DMS 273 (cell line): ENCODE measurements at regions not wholly inside any gene's neighbourhood (a gene's known extent, or its start where the extent isn't known, plus 50 kb on each side); places are given as distances from the start of the nearest gene placed in this dataset.

Source experiments
- DNase-seq: peaks from one replicate; lab custom pipeline; 2025; ENCODE audit not compliant: unreplicated experiment; lab: John Stamatoyannopoulos, UW

DNA sequence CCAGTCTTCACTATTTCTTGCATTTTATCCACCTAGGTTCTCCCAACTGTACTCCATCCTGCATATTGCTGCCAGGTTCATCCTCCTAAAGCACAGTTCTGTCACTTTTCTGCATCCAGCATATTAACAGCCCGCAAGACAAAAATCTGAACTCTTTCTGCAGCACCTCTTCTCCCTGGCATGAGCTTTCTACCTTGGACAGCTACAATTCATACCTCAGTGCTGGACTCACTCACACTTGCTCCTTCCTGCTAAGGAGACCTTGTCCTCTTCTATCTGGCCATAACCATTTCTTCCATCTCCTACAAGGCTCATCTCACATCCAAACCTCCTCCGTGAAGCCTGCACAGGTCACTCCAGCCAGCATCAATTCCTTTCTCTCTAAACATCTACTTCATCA lies 170.1 kb upstream of the GRIP1 start:
- DNase-seq: no peak

DNA sequence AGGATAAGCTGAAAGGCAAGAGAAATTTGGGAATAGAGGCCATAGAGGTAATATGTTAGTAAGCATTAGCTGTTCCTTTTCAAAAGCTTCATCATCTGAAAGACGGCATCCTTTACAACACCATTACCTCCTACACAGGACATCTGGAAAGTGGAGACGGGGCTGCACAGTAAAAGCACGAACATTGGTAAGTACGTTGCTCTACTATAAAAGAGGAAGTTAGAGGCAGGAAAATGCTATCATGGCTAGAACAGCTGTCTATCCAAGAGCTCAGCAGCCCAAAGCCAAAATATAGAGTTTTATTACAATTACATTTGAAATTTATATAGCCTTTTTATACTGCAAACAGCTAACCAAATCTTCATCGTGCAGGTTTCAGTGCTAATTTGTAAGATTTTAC lies 172.3 kb upstream of the GRIP1 start:
- DNase-seq: no peak

DNA sequence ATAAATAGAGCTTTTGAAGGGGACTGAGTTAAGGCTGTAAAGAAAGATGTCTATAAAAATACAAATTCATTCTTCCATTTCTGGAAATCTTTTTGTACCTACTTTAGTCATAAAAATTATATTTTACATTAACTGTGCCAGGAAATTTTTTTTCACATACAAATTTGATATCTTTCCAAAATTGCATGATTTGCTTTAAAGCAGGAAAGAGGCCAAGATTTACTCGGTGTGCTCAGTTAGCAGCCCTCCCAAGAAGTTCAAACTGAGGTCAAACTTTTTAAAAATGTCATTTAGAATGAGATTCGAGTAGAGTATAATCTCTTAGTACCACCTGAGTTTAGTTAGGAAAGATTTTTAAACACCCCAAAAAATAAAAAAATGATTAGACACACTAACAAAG lies 173.2 kb upstream of the GRIP1 start:
- DNase-seq: no peak

DNA sequence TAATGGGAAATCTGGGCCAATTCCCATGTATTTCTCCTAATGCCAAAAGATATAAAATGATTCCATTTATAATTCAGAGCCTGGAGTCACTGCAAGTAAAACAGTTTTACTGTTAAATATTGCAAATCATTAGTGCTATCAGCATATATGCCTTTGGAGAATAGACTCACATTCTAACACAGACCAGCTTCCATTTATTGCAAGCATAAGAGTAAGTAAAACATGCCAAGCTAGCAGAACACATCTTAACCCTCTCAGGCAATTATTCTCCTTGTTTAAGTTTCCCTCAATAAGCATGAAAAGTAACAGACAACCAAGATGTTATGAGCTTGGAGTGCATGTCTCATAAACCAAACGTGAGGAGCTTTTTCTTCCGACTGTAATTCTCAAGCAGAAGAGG lies 173.9 kb upstream of the GRIP1 start:
- no peak for DNase-seq

DNA sequence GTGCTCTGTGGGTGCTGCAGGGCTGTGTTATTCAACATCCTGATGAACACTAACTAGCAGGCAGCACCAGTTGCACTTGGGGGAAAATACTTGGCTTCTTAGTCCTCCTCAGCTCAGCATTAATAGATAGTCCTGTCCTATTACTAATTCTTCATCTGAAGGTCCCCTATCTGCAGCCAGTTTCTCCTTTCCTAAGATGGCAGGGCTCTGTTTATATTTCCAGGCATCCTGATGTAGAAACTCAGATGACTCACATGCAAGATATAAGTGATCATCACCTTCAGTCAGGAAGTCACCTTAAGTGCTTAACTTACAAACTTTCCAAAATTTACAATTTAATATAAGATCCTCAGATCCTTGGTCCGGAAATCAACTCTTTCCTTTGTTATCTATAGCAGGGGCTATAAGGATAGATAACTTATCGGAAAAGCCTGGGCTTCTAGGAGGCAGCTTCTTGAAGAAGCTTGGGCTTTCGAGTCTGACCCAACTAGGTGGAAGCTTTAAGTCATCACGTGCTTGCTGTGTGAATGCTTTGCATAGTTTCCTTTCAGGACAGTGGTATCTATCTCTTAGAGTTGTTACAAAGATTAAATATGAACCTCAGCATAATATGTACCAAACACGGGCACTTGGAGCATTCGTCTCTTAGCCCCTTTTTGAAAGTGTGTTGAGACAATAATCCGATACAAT lies 181.0 kb upstream of the GRIP1 start:
- no peak for DNase-seq

DNA sequence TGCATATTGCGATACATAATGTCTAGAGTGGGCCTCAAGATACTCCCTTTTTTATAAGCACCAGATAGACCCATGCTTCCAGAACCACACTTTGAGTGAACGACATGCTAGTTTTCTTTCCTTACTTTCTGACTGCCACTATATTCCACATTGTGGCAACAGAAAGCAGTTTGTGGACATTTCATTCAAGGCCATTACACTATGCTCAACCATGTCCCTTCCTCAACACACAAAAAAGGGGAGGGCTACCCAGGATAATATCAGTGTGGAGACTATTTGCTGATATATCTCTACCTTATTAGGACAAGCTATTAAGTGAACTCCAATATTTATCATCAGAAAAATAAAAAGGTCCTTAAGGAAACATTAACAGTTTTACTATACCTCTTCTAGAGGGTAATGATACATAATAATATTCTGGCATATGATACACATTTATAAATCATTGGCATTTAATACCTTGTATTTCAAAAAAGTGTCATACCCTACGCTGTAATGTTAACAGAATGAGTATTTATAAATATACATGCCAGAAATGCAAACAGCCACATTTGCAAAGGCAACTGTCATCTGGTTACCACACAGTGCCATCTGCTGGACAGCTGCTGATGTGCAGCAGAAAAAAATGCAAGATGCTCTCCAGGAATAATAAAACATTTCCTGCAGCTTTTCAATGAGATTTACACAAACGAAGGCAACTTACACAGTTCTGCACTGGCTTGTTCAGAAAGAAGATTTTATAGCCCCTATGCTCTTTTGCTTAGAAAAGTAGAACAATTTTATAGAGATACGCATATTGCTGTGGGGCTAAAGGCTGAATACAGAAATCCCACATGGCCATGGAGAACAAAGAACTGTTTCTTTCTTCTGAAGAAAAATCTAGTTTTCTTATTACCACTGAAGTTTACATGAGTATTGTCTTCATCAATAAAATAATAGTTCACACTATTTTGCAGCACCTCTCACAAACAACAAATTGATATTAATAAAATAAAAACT lies 182.2 kb upstream of the GRIP1 start:
- peak; percentile 71 for DNase-seq

DNA sequence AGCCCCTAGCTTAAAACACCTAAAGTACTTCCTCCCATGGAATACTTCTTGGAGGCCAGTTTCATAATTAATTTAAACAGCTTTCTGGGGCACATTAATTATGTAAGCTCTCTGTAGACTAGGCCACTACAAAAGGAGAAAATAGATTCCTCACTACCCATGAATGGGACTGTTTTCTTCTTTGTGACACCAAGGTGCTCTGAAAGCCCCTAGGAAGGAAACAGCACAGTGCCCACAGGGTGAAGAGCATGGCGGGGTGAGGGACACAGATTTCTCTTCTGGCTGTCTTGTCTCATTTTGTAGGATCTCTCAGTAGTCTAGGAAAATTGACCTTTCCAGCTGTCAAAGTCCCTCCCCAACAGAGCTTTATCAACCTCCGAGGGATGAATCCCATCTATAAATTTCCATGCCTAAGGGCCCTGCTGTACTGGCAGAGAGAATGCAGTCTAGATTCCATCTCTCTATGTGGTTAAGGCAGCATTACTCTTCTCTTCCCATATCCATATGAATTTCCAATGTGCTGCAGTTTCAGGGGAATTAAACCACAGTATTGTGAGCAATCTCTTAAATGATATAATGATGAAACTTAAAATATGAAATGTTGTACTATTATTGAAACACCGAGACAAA lies 183.6 kb upstream of the GRIP1 start:
- DNase-seq: no peak

DNA sequence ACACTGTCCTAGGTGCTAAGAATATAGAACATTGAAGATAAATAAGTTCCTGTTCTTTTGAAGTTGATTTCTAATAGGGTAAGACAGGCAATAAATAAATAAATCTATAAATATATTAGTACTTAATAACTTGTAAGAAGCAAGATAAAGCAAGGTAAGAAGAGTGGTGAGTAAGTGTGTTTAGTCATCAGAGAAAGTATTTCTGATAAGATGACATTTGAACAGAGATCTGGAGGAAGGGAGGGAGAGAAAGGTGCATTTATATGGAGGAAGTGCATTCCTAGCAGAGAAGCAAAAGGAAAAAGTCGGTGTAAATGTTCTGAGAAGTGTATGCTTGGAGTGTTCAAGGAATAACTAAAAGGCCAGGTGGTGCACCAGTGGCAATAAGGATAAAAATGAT lies 184.4 kb upstream of the GRIP1 start:
- DNase-seq: no peak

DNA sequence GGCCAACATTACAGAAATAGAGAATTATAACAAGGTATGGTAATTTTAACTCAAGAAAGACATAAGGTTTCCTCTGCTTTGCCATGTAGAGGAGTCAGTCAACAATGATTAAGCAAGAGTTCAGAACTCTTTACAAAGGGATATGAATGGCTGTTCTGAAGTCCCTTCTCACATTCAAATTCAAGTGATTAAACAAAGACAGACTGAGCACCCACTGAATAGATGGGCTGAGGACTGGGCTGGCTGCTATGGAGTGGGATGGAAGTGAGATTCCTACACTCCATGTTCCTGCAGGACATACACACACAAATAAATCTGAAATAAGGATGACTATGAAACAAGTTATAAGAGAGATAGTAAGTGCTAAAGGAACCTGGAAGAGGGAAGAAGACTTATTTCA lies 199.0 kb upstream of the GRIP1 start:
- no peak for DNase-seq

DNA sequence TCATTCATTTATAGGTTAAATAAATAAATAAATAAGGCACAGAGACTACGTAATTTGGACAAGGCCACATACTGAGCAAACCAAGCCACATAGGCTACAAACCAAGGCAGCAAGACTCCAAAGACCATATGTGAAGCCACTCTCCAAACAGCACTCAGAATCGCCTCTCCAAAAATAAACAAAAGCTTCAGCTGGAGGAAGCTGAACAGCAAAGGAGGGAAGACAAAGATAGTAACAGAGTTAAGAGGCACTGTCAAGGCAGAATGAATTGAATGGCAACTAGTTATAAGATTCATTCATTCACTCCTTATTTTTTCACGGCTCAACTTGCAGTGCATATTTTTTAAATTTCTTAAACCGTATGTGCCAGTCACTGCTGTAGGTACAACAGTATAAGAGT lies 200.5 kb upstream of the GRIP1 start:
- DNase-seq: peak; percentile 19

DNA sequence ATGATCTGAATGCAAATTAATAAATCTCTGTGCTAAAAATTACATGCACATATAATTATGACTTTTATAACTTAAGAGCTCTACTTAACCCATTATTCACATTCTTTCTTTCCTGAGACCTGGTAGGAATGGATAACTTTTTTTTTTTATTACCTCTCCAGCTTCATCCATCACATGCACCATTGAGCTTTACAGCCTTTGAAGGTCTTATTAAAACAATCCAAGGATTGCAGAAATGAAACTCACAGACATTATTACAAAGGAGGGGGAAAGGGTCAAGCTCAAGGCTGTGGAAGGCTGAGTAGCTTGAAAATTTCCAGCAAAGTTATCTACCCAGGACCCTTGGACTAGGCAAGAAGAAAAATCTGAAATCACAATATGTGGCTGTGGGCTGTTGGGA lies 202.5 kb upstream of the GRIP1 start:
- no peak for DNase-seq

DNA sequence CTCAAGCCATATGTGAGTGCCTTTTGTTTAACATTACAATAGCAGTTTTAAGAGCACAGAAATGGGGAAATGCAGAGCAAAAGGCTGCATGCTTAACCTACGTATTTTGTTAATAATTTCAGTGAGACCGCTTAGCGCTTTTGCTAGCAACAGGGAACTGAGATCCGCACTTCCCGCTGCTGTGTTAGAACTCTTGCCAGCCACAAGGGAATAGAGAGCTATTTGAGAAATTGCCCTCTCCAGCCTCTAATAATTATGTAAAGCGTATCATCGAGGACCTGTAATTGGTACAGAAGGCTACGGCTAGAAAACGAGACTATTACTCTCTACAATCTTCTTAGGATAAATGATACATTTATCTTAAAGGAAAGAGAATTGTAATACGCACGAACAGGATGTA lies 205.2 kb upstream of the GRIP1 start:
- no peak for DNase-seq

DNA sequence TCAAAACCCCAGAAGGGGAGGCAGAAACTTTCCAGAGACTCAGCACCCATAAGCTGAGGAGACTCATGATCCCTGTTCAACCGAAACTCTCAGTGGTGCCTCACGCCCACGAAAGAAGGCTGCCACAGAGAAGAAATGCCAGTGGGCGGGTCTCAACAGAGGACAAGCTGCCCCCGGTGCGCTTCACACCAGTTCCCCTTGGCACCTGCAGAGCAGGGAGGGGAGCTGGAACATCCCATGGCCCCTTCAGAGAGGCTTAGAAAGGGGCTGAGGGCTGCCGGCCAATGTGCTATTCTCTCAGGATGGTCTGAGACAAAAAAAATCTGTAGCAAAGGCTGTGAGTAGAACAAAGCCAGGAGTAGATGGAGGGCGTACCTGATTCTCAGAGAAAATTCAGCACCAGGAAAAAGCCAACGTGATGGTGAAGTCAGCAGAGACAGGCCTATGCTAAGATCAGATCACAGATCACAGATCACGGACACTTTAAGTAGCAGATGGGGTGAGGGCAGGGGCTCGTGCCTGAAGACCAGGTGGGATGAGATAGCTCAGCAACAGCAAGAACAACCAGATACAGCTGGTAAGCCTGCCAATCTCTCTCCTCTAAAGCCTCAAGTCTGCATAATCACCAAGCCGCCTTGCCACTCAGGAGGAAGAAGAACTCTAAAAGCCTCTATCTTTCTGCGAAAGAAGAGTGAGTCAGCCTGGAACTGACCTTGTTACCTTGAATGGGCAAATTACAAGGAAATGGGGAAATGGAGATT lies 206.4 kb upstream of the GRIP1 start:
- peak; percentile 14 for DNase-seq

DNA sequence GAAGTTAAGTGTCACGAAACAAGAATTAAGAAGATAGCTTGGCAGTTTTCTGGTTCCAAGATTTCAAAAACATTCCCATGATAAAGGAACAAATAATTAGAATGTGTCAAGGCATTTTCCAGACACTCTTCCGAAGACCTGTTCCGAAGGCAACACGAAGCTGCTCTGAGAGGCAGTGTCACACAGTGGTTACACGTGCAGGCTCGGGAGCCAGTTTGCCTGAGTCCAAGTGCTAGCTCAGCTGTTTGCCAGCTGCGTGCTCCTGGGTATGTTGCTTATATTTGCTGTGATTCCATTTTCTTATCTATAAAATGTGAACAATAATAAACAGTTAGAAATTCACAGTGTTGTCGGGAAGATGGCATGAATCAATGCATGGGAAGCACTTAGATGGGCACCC lies 217.9 kb upstream of the GRIP1 start:
- no peak for DNase-seq

DNA sequence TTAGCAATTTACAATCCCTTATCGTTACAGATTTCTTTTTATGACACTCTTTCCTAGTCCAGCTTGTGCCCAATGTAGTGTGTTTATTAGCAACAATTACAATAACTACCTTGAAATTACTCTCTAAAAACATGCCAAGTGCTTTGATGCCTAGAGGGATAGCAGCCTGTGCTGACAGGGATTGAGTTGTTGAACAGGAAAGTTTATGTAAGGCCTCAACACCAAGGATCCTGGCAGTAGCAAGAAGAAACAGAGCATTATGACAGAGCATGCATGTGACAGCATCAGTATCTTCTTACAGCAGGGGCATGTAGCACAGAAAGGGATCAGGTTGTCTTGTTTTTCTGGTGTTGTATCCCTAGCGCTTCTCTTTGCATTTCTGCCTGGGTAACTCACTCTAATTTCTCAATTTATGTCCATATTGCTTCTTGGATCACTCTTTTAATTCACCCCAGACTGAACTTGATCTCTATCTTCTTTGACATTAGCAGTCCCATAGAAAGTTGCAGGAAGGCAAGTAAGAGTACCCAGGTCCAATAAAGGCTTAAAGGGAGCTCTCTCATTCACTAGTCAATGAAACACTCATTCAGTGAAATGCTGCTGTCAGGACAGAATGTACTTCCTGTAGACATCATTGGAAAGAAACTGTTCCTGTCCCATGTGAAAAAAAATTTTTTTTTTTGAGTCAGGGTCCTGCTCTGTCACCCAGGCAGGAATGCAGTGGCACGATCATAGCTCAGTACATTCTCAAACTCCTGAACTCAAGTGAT lies 220.0 kb upstream of the GRIP1 start:
- peak; percentile 1 for DNase-seq

DNA sequence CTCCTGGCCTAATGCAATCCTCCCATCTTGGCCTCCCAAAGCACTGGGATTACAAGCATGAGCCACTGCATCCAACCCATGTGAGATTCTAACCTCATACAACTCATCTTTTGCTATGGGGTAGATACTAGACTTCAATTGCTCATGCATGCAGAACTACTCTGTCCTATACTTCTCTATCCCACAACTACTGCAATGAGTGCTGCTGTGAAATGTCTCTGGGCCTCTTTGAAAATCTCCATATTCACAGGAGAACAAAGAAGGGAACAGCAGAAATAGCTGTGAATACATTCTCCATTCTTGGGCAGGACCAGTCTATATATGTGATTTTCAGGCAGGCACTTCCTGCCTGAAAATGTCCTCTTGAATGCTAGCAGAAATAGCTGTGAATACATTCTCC lies 220.7 kb upstream of the GRIP1 start:
- no peak for DNase-seq

DNA sequence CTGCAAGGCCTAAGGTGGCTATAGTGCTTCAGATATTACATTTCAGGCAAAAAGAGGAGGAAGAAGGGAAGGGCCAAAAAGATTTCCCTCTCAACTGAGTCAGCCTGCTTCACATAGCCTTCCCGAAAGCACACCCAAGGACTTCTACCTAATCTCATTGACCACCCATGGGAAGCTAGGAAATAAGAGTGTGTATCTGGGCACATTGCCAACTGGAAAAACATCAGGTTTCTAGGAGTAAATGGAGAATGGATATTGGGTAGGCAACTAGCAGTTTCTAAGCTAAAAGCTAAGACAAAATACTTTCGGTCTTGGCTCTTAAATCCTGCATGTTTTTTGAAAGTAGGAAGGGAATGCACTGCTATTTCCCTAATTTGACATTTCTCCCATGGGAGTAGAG lies 221.7 kb upstream of the GRIP1 start:
- DNase-seq: peak; percentile 1

DNA sequence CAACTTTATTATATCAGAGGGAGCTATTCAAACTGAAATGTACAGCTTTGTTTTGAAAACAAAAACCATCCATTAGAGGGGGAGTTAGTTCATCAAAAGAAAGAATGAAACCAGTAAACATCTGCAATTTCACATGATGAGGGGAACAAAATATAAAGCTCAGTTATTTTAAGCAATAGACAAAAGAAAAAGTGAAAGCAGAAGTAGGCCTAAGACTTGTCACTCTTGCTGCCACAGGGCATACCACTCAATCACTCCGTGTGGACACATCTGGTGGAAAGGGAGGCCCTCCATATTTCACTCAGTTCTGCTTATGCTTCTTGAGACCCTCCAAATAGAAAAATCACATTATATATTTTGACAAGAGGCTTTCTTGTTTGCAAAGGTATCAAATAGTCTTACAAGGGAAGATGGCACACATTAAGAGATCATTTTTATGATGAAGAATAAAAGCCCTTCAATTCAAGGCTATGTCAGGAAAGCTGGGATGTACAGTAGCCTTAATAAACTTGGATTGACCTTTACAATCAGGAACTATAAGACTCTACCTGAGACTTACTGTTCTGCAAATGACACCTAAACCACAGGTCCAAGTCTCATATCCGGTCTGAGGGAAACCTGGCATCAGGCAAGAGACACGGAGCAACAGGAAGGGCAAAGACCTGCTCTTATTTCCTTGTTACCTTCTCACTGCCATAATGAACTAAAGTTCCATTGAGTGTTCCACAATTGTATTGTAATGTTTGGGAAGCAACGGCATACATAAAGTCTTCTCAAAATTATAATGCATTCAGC lies 222.5 kb upstream of the GRIP1 start:
- no peak for DNase-seq

DNA sequence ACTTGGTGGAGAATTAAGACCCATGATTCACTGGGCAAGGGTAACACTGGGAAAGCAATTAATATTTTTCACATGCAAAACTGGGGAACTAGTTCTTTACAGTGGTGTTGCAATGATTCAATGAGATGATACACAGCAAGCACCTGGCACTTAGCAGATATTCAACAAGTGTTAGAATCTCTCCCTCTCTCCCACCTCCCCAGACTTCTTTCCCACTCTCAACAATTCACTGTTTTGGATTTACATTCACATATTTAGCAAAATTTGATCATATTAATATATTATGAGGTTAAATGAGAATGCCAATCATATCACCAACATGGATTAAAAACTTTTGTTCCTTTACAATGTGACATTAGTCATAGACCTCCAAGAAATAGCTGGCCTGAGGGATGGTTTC lies 223.1 kb upstream of the GRIP1 start:
- DNase-seq: no peak
